Calu3 (cell line): ENCODE measurements at regions not wholly inside any gene's neighbourhood (a gene's known extent, or its start where the extent isn't known, plus 50 kb on each side); places are given as distances from the start of the nearest gene placed in this dataset.
"Not testable (repeated sequence)": the region's sequence is repeated elsewhere in the genome, so short reads cannot be mapped to it uniquely, and the experiment has no call there.

Source experiments
- BruUV-seq: library from RNA; stranded (reverse); fragments of 400-500 nt; replicated peaks from 2 replicates; lab custom pipeline; 2021; lab: Mats Ljungman, UMichigan
- CTCF ChIA-PET: fragments of 300-600 bp; sonication (Branson Sonifier 250); formaldehyde crosslinking; loops from one replicate; lab custom pipeline; 2022; ENCODE audit warnings: antibody characterized with exemption; lab: Charles Lee
- DNase-seq: peaks from one replicate; pipeline ENCODE4 v3.0.0; 2022
- H3K27ac Mint-ChIP-seq: one replicate; pipeline ENCODE4 v1.8.0; 2022; ENCODE audit warnings: mixed read lengths; ENCODE audit not compliant: unreplicated experiment
- H3K27me3 Mint-ChIP-seq: one replicate; pipeline ENCODE4 v1.8.0; 2022; ENCODE audit warnings: mixed read lengths; ENCODE audit not compliant: unreplicated experiment
- H3K36me3 Mint-ChIP-seq: one replicate; pipeline ENCODE4 v1.8.0; 2022; ENCODE audit warnings: mild to moderate bottlenecking, moderate library complexity, mixed read lengths; ENCODE audit not compliant: insufficient read depth, unreplicated experiment
- H3K4me1 Mint-ChIP-seq: one replicate; pipeline ENCODE4 v1.8.0; 2022; ENCODE audit warnings: mild to moderate bottlenecking, low read depth, mixed read lengths; ENCODE audit not compliant: unreplicated experiment
- H3K4me3 Mint-ChIP-seq: one replicate; pipeline ENCODE4 v1.8.0; 2022; ENCODE audit warnings: mild to moderate bottlenecking, low read depth, moderate library complexity, mixed read lengths; ENCODE audit not compliant: unreplicated experiment
- H3K9me3 Mint-ChIP-seq: one replicate; pipeline ENCODE4 v1.8.0; 2022; ENCODE audit warnings: low read depth, mixed read lengths; ENCODE audit not compliant: unreplicated experiment
- CTCF ChIP-seq: fragments of 200-600 bp; IDR thresholded peaks from one replicate; pipeline ENCODE4 v1.8.0; 2022; ENCODE audit warnings: antibody characterized with exemption; ENCODE audit not compliant: unreplicated experiment
- intact Hi-C: fragments of 100-400 bp; cut with micrococcal nuclease; formaldehyde crosslinking; loops from one replicate; pipeline ENCODE4 v1.10.0; 2022; ENCODE audit not compliant: unreplicated experiment

DNA sequence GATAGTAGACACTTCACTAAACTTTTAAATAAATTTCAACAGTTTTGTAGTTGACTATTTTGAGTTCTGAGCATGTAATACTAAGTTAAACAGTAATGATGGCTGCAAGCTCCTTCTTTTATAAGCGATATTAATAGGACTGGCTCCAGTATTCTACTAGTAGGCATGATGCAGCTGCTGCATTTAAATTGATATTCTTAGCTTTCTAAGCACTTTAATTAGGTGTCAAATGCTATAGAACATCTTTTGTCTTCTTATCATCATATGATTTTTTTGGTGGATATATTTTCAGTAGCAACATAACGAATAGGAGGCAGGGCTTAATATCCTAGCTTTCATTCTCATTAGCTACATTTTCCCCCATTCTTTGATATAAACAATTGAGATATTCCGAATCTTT, 141.1 kb downstream of the FBXO4 start:
- Mint-ChIP-seq H3K4me3 (no peak overlapping the region), H3K27ac (no peak overlapping the region), H3K36me3 (no peaks in the 10 kb centered on the region), H3K27me3 (no peaks in the 10 kb centered on the region), H3K9me3 (no peaks in the 10 kb centered on the region), H3K4me1 (no peaks in the 10 kb centered on the region)
- DNase-seq: no peak
- intact Hi-C loops: no loop called here
- TF ChIP-seq CTCF: no peak
- CTCF ChIA-PET: interaction anchor here (0.8 kb wide), 1 partner anchor 9 kb away, joined by 4 read pairs; no protein-coding TSS in a partner anchor
- BruUV-seq: no TSS peak

GRCh38 chr5:42074353-42074752, 149.3 kb downstream of the FBXO4 start:
- no peaks in the 10 kb centered on the region for H3K36me3 Mint-ChIP-seq
- H3K27ac Mint-ChIP-seq: no peak overlapping the region
- intact Hi-C loops: no loop called here
- CTCF ChIA-PET: no interaction called here
- no peak for DNase-seq
- TF ChIP-seq CTCF: no peak
- H3K4me1 Mint-ChIP-seq: no peaks in the 10 kb centered on the region
- no TSS peak for BruUV-seq
- H3K4me3 Mint-ChIP-seq: no peak overlapping the region
- peaks cover 6% of the 10 kb centered on the region for H3K9me3 Mint-ChIP-seq
- H3K27me3 Mint-ChIP-seq: no peaks in the 10 kb centered on the region

DNA sequence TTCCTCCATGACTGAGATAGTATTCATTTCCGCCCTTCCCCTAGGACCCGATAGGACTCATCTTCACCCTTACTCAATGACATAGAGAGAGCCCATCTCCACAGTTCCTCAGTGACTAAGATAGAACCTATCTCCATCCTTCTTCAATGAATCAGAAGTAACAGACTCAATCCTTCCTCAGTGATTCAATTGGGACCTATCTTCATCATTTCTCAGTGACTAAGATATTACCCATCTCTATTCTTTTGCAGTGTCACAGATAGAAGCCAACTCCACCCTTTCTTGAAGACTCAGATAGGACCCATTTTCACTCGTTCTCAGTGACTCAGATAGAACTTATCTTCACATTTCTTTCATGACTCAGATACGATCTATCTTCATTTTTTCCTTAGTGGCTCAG, 164.6 kb downstream of the FBXO4 start:
- TF ChIP-seq CTCF: no peak
- H3K4me3 Mint-ChIP-seq: no peak overlapping the region
- no peak for DNase-seq
- no peak overlapping the region for H3K27ac Mint-ChIP-seq
- H3K27me3 Mint-ChIP-seq: peaks cover 10% of the 10 kb centered on the region
- no TSS peak for BruUV-seq
- no peaks in the 10 kb centered on the region for H3K36me3 Mint-ChIP-seq
- no peaks in the 10 kb centered on the region for H3K4me1 Mint-ChIP-seq
- no peaks in the 10 kb centered on the region for H3K9me3 Mint-ChIP-seq
- intact Hi-C loops: no loop called here
- CTCF ChIA-PET: no interaction called here

- DNase-seq: no peak
- peaks cover 10% of the 10 kb centered on the region for H3K27me3 Mint-ChIP-seq
- no peak overlapping the region for H3K4me3 Mint-ChIP-seq
- H3K9me3 Mint-ChIP-seq: no peaks in the 10 kb centered on the region
- CTCF ChIA-PET: no interaction called here
- no peaks in the 10 kb centered on the region for H3K4me1 Mint-ChIP-seq
- H3K27ac Mint-ChIP-seq: no peak overlapping the region
- no peak for TF ChIP-seq CTCF
- intact Hi-C loops: no loop called here
- H3K36me3 Mint-ChIP-seq: no peaks in the 10 kb centered on the region
- no TSS peak for BruUV-seq
Observed at GRCh38 chr5:42090162-42090561, 165.1 kb downstream of the FBXO4 start.

GRCh38 chr5:42099846-42100245, 174.8 kb downstream of the FBXO4 start:
- intact Hi-C loops, H3K4me3 Mint-ChIP-seq, DNase-seq, H3K9me3 Mint-ChIP-seq, H3K4me1 Mint-ChIP-seq, H3K27ac Mint-ChIP-seq, H3K36me3 Mint-ChIP-seq, BruUV-seq, CTCF ChIA-PET: not testable (repeated sequence)
- H3K27me3 Mint-ChIP-seq: peaks cover 15% of the 10 kb centered on the region
